GM21825 (cell line): ENCODE measurements at regions not wholly inside any gene's neighbourhood (a gene's known extent, or its start where the extent isn't known, plus 50 kb on each side); places are given as distances from the start of the nearest gene placed in this dataset.

Experiments used
- ATAC-seq: cut with Tn5 transposase; IDR thresholded peaks from one replicate; pipeline ENCODE4 v1.9.1; 2021; ENCODE audit warnings: mild to moderate bottlenecking, moderate library complexity; ENCODE audit not compliant: unreplicated experiment

GRCh38 chr14:98018628-98019027, 1221.4 kb downstream of the VRK1 start:
- no peak for ATAC-seq

GRCh38 chr14:98022541-98023520, 1225.6 kb downstream of the VRK1 start:
- ATAC-seq, result no peak

DNA sequence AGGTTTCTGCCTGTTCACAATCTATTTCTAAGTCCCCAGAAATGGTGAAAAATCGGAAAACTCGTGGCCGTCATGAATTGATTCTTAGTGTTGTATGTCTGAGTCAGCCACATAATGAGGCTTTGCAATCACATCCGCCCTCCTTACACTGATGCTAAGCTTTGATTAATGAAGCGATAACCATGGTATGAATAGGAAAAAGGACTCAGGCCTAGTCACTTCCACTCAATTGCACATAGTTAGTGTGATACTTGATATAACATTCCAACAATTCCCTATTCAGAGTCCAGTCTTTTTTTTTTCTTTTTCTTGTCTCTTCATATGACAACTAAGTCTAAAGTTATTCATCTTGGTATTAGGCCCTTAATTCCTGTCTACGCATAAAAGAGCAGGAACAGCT, 1231.0 kb downstream of the VRK1 start:
- ATAC-seq, result no peak

DNA sequence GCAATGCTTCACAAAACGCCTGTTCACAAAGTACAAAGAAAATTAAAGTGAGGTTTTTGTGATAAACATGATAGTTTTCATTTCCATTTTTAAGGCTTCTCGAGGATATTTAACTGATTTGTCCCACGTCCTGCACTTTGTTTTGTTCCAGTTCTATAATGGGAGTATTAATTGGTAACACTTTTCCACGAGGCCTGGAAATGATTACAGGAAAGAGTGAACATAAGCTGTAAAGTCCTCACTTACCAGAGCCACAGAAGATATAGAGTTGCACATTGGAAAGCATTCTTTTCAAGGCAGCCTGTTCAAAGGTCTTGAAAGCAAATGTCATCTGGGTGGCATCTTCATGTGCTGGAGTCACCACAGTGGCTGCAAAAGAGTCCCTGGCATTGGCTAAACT, 1236.6 kb downstream of the BCL11B start:
- no peak for ATAC-seq

DNA sequence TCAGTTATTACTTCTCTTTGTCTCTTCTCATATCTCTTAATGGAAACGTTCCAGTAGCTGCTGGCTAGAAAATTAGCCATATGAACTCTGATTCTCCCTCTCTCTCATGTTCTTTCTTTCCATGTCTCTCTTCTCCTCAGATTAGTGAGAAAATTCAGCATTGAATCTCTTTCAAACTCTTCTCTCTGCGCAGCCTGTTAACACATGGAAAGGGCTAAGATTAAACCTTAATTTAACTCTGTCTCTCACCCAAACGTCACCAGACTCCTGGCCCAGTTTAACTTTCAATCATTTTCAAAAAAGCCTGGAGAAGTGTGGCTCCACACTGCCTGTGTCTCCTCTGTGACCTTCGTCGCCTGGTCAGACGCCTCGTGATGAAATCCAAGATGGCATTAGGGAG, 1234.2 kb downstream of the BCL11B start:
- ATAC-seq, result no peak

DNA sequence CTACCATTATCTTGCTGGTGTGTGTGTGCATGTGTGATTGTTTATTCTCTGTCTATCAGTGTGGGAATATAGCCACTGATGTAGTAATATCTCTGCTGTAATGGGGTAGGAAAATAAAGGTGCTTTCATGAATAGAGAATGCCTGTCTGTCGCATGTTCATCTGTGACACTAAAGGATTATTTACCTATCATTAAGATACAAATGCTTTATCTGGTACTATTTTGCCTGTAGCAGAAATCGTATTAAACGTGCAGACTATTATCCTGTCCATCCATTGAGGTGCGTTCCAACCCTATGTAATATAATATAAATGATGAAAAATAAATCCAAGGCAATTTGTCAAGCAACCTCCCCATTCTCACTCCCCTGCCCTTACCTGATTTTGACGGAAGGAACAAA, 1215.1 kb downstream of the BCL11B start:
- no peak for ATAC-seq

- no peak for ATAC-seq
These were observed 1212.9 kb downstream of the BCL11B start for GRCh38 chr14:98059106-98059505.

DNA sequence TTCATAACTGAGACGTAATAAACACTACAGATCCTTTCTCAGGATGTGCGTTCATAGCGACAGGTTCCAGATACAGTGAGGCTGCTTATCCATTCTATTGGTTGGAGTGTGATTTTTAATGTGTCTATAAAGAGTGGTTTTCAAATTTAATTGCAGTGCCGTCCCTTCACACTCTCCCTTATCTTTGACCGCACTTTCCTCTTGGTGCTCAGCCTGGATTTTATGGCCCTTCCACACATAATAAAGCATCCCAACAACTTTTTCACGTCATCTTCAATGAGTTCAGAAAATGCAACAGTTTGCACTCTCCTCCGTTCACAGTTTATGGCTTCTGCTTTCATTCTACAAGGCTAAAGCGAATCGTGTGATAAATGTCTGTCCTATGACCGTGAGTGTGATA, 1209.9 kb downstream of the BCL11B start:
- ATAC-seq, result no peak

- no peak for ATAC-seq
These were observed 1202.3 kb downstream of the BCL11B start for GRCh38 chr14:98069712-98070171.

- ATAC-seq, result no peak
These were observed 1201.5 kb downstream of the BCL11B start for GRCh38 chr14:98070536-98070935.

DNA sequence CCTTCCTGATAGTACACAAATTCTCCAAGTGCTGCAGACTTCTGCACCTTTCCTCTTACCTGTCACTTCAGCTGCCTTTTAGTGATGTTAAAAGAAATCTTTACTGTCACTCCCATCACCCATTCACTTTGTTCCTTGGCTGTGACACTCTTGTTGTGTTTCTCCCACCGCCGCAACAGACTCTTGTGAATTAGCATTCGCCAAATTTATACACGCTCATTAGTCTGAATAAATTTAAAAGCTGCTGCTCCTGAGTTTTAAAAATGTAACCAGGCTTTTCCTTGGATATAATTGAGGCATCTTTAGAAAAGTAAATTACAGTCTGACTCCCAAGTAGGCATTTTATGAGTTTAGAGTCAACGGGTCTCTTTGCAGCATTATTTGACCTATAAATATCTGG, 1197.9 kb downstream of the BCL11B start:
- no peak for ATAC-seq

- no peak for ATAC-seq
These were observed 1194.8 kb downstream of the BCL11B start for GRCh38 chr14:98077176-98077575.

DNA sequence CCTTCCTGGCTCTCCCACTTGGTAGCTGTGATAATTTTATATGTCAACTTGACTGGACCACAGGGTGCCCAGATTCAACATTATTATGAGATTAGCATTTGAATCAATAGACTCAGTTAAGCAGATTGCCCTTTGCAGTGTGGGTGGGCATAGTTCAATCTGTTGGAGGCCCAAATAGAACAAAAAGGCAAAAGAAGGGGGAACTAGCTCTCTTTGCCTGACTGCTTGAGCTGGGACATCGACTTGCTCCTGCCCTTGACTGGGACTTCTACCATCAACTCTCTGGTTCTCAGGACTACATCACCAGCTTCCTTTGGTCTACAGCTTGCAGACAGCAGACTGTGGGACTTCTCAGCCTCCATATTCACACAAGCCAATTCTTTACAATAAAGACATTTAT, 1189.2 kb downstream of the BCL11B start:
- ATAC-seq, result no peak

GRCh38 chr14:98085751-98086150, 1186.2 kb downstream of the BCL11B start:
- no peak for ATAC-seq

DNA sequence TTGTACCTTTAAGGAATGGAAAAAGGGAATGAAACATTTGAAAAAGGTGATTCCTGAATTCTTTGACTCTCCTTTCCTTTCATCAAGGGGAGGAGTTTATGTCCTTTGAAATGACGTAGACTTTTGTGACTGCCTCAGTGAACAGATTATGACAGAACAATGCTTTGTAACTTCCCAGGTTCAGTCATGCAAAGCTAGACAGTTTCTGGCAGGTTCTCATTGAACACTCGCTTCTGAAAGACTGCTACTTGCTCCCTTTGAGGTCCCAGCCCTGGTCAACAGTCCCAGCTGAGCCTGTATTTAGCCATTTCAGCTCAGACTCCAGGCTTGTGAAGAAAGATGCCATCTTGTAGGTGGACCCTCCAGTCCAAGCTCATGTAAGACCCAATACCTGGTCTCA, 1178.9 kb downstream of the BCL11B start:
- no peak for ATAC-seq

- no peak for ATAC-seq
These were observed 1172.5 kb downstream of the BCL11B start for GRCh38 chr14:98099527-98099926.

GRCh38 chr14:98101323-98101722, 1170.7 kb downstream of the BCL11B start:
- no peak for ATAC-seq

- ATAC-seq, result no peak
These were observed 1168.3 kb downstream of the BCL11B start for GRCh38 chr14:98103705-98104104.

GRCh38 chr14:98109326-98109725, 1162.7 kb downstream of the BCL11B start:
- ATAC-seq, result no peak

DNA sequence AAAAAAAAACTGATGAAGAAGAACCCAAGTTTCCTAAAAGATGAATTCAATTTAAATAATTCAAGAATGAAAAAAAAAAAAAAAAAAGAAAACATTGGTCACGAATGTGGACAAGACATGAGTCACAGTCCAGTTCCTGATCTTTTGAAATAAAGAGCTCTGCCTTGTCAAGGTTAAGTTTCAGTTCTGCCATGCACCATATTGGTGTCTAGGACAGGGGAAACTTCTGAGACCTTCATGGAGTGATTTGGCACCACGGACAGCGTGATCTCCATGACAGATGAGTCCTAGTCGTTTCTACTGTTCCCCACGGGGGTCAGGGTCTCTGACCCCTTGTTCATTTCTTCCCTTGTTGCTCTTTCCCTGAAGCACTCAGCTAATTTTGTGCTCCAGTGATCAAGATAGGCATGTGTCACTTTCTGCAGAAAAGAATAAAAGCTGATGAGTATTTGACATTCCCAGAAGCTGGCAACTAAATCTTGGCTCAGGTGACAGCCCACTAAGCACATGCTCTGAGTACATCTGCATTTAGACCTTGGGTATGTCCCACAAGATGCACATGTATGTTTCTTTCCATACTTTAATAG, 1159.7 kb downstream of the BCL11B start:
- ATAC-seq, result no peak

DNA sequence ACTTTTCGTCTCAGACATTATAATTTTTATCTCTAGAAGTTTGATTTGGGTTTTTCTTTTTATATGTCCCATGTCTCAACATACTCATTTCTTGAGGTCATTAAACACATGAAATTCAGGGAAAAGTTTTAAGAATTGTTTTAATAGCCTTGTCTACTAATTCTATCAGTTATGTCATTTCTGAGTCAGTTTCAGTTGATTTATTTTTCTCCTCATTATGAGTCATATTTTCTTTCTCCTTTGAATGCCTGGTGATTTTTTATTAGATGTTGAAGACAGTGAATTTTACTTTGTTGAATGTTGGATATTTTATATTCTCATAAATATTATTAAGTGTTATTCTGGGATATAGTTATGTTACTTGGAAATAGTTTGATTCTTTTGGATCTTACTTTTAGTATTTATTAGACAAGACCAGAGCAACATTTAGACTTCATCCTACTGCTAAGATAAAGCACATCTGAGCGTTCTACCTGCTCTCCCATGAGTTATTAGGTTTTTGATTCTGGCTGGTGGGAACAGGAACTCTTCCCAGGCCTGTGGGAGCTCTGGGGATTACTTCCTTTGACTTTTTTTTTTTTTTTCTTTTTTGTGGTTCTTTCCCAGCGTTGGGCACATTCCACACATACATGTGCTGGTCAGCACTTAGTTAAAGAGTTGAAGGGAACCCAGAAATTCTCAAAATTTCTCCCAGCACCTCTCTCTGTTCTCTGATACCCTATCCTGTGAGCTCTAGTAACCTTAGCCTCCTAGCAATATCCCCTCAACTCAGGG, 1157.7 kb downstream of the BCL11B start:
- no peak for ATAC-seq
